Retinal pigment epithelial cell (primary cell): ENCODE measurements at regions not wholly inside any gene's neighbourhood (a gene's known extent, or its start where the extent isn't known, plus 50 kb on each side); places are given as distances from the start of the nearest gene placed in this dataset.
"Not testable (repeated sequence)": the region's sequence is repeated elsewhere in the genome, so short reads cannot be mapped to it uniquely, and the experiment has no call there.

Experiments
- DNase-seq: peaks from one replicate; pipeline ENCODE4 v3.0.0-alpha.2; 2010; ENCODE audit warnings: low read depth
- H3K4me3 ChIP-seq: 2 replicates; pipeline ENCODE4 v1.5.1; 2011; ENCODE audit warnings: mild to moderate bottlenecking, low read length, control low read depth, moderate library complexity
- CTCF ChIP-seq: conservative IDR thresholded peaks from 2 replicates; pipeline ENCODE4 v1.5.1; 2011; ENCODE audit warnings: low read depth, low read length, control low read depth, inconsistent platforms

DNA sequence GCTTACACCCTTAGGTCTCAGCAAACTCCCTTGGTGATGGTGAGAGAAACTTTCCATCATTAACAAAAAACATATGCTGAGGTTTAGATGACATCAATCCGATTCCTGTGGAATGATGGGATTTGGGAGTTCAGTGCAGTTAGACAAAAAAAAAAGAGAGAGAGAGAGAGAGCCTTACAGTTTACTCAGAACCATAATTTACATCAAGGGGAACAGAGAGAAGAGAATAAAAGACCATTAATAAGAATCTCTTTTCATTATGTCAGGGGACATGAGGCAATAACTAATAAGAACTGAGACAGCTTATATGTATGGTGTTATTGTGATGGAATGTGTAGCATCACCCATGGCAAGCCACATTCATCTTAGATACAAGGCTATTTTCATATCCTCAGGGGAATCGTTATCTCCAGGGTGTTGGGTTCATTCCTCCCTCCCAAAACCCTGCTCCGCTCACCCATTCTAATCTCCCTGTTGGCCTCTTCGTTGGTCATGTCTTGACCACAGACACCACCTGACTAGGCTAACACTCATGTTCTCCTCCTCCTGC lies 175.7 kb upstream of the MXRA5 start:
- no peak for DNase-seq
- H3K4me3 ChIP-seq: no peak overlapping the region
- no peak for TF ChIP-seq CTCF

GRCh38 chrX:3521396-3521795 lies 174.9 kb upstream of the MXRA5 start:
- no peak for TF ChIP-seq CTCF
- no peak for DNase-seq
- H3K4me3 ChIP-seq: no peak overlapping the region

DNA sequence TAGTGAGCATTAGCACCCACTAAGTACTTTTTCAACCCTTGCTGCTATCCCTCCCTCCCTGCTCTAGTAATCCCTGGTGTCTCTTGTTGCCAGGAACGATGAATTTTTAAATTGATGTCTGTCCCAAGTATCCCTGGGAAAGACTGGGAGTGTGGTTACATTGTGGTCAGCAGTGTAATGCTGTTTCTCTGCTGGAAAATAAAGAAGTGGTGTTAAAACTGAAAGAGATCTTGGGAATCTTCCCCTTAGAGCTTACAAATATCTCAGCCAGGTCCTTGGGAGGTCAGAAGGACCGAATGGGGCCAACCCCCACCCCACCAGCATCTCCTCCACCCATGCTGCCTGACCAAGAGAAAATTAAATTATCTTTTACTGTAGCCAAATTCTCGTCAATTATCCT lies 174.5 kb upstream of the MXRA5 start:
- DNase-seq: no peak
- no peak for TF ChIP-seq CTCF
- no peak overlapping the region for H3K4me3 ChIP-seq

DNA sequence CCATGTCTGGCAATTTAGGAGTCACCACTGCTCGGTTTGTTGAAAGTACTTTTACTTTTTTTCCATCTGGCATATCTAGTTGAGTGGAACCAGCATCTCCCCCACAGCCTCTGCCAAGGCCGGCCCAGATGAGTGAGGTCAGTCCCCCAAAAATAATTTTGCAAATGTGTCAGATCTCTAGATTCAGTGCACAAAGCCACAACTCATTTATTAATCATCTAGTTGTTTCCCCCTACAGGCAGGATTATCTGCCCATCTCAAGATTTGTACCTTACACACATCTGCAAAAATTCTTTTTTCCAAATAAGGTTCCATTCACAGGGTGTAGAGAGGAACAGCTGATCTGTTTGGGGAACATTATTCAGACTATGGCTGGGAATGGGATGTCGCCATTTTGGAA lies 174.0 kb upstream of the MXRA5 start:
- H3K4me3 ChIP-seq: no peak overlapping the region
- TF ChIP-seq CTCF: no peak
- DNase-seq: no peak

DNA sequence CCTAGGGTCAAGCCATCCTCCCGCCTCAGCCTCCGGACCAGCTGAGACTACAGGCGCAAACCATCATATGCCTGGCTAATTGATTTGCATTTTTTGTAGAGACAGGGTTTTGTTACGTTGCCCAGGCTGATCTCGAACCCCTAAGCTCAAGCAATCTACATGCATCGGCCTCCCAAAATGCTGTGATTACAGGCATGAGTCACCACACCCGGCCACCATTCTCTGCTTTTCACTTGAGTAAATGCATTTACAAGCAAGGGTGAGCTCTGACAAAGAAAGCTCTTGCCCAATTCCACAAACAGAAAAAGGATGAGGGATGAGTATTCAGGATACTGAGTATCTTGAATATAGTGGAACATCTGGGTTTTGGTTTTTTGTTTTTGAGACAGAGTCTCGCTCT lies 172.9 kb upstream of the MXRA5 start:
- DNase-seq: not testable (repeated sequence)

DNA sequence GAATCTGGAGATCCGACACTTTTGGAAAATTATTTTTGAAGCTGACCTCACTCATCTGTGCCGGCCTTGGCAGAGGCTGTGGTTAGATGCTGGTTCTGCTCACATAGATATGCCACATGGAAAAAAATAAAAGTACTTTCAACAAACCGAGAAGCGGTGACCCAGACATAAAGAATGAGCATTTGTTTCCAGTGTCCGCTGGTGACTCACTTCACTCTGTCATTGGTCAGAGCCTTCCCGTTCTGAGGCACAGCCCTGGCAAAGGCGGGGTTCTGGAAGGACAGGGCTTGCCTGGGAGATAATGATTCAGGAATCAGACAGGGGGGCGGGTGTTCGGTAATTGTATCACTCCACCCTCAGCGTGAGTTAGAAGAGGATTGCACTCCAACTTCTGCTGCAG lies 172.4 kb upstream of the MXRA5 start:
- no peak overlapping the region for H3K4me3 ChIP-seq
- no peak for DNase-seq
- TF ChIP-seq CTCF: no peak

More for the DNA sequence above, 172.9 kb upstream of the MXRA5 start:
- H3K4me3 ChIP-seq: not testable (repeated sequence)

DNA sequence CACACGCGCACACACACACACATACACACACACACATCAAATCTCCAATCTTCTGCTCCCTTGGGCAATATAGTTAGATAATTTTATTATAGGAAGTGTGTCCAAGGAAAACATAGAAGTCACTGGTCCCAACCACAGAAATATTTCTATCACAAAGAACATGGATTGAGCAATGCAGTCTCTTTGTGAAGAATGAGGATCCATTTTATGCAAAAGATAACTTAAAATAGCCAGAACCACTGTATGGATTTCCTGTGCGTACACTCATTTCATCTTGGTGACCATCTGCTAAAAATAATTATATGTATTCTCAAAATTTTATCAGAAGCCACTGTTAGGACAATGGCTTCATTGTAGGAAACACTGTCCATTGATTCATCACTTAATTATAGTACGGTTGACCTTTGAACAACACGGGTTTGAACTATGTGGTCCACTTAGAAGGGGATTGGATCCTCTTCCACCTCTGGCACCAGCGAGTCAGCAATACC lies 169.6 kb upstream of the MXRA5 start:
- no peak overlapping the region for H3K4me3 ChIP-seq
- no peak for TF ChIP-seq CTCF
- no peak for DNase-seq

- DNase-seq: no peak
- no peak overlapping the region for H3K4me3 ChIP-seq
- no peak for TF ChIP-seq CTCF
Measured at GRCh38 chrX:3514996-3515395, 168.5 kb upstream of the MXRA5 start.

DNA sequence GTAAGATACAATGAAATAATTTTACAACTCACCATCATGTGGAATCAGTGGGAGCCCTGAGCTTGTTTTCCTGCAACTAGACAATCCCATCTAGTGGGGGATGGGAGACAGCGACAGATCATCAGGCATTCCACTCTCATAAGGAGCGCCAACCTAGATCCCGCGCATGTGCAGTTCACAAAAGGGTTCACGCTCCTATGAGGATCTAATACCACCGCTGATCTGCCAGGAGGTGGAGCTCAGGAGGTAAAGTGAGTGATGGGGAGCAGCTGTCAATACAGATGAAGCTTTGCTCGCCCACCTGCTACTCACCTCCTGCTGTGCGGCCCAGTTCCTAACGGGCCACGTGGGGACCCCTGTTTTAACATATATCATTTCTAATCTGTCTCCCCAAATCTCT lies 165.7 kb upstream of the MXRA5 start:
- H3K4me3 ChIP-seq, DNase-seq: not testable (repeated sequence)
